GM18505 (cell line): ENCODE measurements at regions not wholly inside any gene's neighbourhood (a gene's known extent, or its start where the extent isn't known, plus 50 kb on each side); places are given as distances from the start of the nearest gene placed in this dataset.
"Not testable (repeated sequence)": the region's sequence is repeated elsewhere in the genome, so short reads cannot be mapped to it uniquely, and the experiment has no call there.

Experiments
- ATAC-seq: cut with Tn5 transposase; IDR thresholded peaks from one replicate; pipeline ENCODE4 v1.9.1; 2021; ENCODE audit not compliant: unreplicated experiment
- POLR2A ChIP-seq: IDR thresholded peaks from 4 replicates; pipeline ENCODE4 v1.6.1; 2011; ENCODE audit warnings: borderline replicate concordance; ENCODE audit not compliant: insufficient read depth, insufficient read length; ENCODE audit errors: extremely low read depth

DNA sequence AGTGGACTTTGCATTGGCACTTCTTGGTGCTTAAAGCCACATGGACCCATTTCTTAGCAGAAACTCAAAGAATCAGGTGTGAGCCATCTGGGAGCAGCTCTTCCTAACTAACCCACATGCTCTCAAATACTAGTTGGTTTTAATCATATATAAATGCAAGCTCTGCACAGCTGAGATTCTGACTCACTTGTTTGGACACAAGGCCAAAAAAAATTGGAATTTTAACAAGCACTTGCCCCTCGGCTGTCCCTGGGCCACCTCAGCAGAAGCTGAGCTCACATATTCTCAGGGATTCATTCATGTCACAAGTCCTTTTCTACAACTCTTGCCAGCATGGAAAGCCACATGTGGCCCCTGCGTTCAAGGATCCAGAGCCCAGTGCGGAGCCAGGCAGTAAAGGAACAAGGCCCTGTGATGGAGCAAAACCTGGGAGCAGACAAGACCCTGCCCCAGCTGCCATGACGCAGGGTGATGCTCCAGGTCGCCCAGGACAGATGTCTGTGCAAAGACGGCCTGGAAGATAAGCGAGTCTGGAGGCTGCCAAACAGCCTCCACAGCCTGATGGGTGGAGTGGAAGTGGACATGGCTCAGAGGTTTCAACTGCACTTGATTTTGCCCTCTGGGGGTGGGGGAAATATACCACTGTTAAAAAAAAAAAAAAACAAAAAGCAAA lies 266.5 kb downstream of the EIPR1 start:
- no peak for TF ChIP-seq POLR2A

DNA sequence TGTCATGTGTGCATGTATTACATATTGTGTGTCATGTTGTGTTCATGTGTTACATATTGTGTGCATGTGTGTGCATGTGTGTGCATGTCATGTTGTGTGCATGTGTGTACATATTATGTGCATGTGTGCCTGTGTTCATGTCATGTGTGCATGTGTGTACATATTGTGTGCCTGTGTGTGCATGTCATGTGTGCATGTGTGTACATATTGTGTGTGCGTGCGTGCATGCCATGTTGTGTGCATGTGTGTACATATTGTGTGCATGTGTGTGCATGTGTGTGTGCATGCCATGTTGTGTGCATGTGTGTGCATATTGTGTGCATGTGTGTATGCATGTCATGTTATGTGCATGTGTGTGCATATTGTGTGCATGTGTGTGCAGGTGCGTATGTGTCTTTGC lies 267.1 kb downstream of the EIPR1 start:
- no peak for TF ChIP-seq POLR2A
- no peak for ATAC-seq

More for the DNA sequence above, 266.5 kb downstream of the EIPR1 start:
- ATAC-seq = no peak

DNA sequence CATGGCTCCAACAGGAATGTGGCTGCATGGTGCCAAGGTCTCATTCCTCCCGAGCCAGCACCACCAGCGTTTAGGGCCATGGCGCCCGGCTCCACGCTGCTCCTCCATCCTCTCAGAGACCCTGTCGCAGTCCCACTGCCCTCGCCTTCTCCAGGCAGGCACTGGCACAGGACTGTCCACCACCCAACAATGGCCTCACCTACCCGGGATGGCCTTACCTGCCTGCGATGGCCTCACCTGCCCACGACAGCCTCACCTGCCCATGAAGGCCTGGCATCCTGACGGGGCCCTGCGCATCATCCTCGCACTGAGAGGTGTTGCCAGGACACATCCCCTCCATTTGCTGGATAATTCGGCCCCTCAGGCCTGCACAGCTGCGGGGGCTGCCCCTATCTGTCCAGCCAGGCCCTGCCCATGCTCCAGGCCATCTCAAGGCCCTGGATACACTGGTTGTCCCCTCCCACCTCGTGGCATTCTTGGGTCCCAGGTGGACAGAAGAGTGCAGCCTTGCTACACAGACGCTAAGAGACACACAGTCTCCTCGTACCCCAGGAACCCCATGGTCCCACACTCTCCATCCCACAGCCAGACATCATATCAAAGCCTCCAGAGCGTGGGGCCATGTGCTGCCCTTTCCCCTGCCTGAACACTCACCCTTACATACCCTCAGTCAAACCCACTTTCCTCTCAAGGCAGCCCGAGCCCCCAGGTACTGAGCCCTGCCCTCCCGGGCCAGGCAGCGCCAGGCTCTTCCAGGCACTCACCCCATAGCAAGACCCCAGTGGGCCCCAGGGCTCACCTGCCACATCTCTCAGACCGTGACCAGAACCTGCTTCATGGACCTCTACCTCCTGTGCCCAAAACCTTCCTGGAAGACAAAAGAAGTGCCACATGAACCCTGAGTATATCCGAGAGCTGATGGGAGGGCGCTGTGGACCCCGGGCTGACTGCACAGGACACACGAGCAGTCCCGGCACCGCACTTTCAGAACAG lies 268.6 kb downstream of the EIPR1 start:
- no peak for TF ChIP-seq POLR2A
- ATAC-seq = no peak

DNA sequence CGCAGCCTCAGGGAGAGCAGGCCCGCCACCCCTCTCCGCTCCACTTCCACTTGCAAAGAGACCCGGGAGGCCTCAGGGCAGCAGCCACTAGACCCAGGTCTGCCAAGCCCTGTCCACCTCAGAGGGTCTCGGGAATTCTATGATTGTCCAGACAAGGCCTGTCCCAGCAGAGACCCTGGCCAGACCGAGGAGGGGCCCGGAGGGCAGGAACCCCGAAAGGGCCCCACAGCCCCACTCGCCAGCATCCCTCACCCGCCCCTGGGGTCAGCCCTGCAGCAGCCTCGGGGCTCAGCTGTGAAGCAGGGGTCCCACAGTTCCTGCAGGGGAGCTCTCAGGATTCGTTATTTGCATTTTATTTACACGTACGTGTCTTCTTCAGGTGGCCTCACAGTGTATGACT lies 269.5 kb downstream of the EIPR1 start:
- no peak for ATAC-seq
- no peak for TF ChIP-seq POLR2A

DNA sequence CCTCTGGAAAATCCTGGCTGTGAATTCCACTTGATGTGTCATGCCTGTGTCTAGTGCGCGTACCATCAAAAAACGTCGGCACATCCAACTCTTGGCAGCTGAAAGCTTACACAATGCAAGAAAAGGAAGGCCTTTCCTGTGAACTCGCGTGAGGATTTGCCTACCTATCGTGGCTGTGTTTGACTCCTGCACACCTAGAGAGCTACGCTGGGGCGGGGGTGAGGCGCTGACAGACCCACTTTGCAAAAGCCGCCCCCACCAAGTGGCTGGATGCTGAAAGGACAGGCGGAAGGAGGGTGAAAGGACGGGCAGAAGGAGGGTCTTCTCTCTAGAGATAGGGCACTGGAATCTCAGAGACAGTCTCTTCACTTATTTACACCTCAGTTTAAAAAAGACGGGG lies 270.1 kb downstream of the EIPR1 start:
- no peak for ATAC-seq
- TF ChIP-seq POLR2A = no peak

DNA sequence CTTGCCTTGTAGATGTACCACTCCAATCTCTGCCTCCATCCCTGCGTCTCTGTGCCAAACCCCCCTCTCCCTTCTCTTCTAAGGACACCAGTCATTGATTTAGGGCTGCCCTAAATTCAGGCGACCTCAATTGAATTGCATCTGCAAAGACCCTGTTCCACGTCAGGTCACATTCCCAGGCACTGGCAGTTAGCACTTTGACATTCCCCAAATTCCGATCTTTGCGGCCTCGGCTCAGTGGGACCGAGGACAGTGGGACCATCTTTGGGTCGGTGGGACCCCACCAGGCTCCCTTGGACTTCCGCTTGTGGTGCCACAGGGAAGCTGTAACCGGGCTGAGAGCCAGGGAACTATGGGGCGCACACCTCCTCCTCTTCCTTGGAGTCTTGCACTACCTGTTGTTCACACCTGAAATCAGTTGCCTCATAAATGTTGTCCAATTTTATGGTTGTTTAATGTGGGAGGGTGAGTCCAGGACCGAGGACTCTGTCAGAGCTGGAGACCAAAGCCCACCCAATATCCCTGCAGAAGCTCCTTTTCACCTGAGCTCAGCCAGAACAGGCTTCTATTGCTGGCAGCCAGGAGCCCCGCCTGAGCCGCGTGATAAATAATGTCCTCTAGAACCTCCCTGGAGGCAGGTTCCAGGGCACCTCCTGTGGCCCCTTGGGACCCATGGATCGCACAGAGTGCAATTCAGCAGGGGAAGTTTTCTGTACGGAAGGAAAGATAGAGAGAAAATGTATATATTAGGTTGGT lies 271.6 kb downstream of the EIPR1 start:
- no peak for ATAC-seq
- TF ChIP-seq POLR2A = no peak

DNA sequence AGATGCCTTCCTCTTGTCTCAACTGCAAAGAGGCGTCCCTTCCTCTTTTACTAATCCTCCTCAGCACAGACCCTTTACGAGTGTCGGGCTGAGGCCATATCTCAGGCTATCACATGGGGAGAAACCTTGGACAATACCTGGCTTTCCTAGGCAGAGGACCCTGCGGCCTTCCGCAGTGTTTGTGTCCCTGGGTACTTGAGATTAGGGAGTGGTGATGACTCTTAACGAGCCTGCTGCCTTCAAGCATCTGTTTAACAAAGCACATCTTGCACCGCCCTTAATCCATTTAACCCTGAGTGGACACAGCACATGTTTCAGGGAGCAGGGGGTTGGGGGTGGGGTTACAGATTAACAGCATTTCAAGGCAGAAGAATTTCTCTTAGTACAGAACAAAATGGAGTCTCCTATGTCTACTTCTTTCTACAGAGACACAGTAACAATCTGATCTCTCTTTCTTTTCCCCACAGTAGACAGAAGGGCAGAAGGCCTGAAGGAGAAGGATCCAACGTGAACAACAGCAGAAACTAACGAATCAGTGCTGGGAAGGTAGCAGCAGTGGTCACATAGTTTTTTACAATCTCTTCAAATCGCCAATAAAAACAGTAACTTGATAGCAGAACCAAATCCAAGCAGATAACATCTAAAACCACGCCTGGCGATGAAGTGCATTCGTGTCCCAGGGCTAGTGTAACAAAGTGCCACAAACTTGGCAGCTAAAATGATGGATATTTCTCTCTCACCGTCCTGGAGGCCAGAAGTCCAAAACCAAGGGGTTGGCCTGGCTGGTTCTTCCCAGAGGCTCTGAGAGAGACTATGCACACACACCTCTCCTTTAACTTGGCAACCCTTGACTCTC lies 272.4 kb downstream of the EIPR1 start:
- not testable (repeated sequence) for ATAC-seq

DNA sequence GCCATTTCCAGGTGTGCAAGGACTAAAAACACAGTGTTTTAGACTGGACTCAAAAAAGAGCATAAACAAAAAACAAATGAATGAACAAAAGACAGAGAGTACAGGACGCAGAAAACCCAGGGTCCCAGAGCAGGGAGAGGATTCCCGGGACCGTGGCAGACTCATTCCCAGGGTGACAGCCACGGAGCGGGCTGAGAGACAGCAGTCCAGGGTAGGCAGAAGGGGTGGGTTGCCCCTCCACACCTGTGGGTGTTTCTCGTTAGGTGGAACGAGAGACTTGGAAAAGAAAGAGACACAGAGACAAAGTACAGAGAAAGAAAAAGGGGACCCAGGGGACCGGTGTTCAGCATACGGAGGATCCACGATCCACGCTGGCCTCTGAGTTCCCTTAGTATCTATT lies 273.4 kb downstream of the EIPR1 start:
- no peak for TF ChIP-seq POLR2A
- no peak for ATAC-seq

DNA sequence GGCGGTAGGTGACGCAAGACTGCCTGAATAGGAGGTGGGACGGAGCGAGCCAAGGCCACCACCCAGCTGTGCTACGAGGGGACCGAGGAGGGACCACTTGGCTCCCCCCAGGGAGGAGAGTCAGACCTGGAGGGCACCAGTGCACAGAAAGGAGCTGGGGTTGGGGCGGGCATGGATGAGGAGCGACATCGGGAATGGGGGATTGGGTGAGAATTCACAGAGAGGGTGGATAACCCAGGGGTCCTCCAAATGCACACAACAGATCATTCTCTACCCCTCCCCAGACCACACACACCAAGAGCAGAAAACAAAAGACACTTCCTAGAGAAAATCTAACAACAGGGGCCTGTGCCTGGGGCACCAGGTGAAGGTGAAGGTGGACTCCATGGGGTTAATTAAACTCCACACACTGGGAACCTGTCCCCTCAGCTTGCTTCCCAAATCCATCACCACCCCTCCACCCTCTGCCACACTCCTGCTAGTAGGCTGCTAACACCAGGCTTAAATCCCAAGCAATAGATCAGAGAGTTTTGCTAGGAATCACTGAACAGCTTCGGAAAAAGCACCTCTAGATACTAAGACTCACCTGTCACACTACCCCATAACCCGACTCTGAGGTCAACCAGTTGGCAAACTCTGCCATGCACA lies 274.6 kb downstream of the EIPR1 start:
- ATAC-seq = no peak
- no peak for TF ChIP-seq POLR2A

DNA sequence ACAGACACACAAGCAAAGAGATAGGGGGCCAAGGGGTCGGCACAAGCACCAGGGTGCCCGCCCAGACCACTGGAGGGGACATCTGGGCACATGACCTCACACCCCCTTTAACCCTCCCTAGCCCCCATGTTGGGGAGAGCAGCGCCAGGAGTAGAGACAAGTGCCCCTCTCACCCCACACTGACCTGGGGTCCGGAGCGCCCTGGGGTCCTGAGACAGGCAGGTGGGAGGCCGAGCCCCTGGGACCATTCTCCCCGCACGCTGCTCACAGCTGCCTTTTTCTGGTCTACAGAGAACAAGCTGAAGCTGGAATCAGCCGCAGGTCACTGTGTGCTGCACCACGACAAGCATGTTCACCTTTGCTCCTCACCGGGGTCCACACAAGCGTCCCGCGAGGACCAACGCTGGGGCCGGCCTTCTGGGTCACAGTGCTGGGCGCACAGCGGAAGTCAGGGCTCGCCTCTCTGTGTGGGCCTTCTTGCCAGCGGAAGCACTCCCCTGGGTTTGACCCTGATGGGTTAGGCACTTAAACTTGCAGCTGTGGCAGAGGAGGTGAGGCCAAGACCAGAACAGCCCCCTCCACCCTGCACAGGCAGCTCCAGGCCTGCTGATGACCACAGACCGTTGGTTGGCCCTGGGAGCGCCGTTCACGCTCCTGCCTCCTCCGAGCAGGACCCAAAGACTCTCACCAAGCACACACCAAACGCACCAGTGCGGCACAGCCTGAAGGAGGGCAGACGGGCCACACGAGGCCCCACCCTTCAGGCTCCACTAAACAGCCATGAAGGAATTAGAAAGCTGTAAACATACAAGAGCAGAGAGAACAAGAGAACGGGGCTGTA lies 275.3 kb downstream of the EIPR1 start:
- no peak for ATAC-seq
- no peak for TF ChIP-seq POLR2A
